DOHH2 (cell line): ENCODE measurements at regions not wholly inside any gene's neighbourhood (a gene's known extent, or its start where the extent isn't known, plus 50 kb on each side); places are given as distances from the start of the nearest gene placed in this dataset.

Source experiments
- H3F3A ChIP-seq: fragments of 200-600 bp; sonication (generic), shearing (Covaris generic); 2 replicates; pipeline ENCODE4 v1.6.0; 2016; ENCODE audit warnings: antibody characterized with exemption, mild to moderate bottlenecking; ENCODE audit not compliant: control insufficient read depth, insufficient read depth
- H3K27ac ChIP-seq: fragments of 200-600 bp; sonication (generic); 2 replicates; pipeline ENCODE4 v1.5.1; 2014; ENCODE audit warnings: low read depth, mild to moderate bottlenecking, low read length, moderate library complexity
- H3K27me3 ChIP-seq: fragments of 200-600 bp; sonication (generic); 2 replicates; pipeline ENCODE4 v1.6.1; 2014; ENCODE audit warnings: mild to moderate bottlenecking, low read length, mixed read lengths; ENCODE audit not compliant: control insufficient read depth
- H3K36me3 ChIP-seq: fragments of 200-600 bp; sonication (generic); 2 replicates; pipeline ENCODE4 v1.6.1; 2014; ENCODE audit warnings: mild to moderate bottlenecking, low read length, moderate library complexity, mixed read lengths; ENCODE audit not compliant: control insufficient read depth
- H3K4me1 ChIP-seq: fragments of 200-600 bp; sonication (generic); 2 replicates; pipeline ENCODE4 v1.6.1; 2014; ENCODE audit warnings: mild to moderate bottlenecking, low read length, mixed read lengths; ENCODE audit not compliant: control insufficient read depth
- H3K4me2 ChIP-seq: fragments of 200-600 bp; sonication (generic); 2 replicates; pipeline ENCODE4 v1.6.0; 2014; ENCODE audit warnings: mild to moderate bottlenecking, low read length, moderate library complexity
- H3K4me3 ChIP-seq: fragments of 200-600 bp; sonication (generic); 2 replicates; pipeline ENCODE4 v1.5.1; 2014; ENCODE audit warnings: mild to moderate bottlenecking, low read length, mixed read lengths
- H3K79me2 ChIP-seq: fragments of 200-600 bp; sonication (generic); 2 replicates; pipeline ENCODE4 v1.6.1; 2014; ENCODE audit warnings: mild to moderate bottlenecking, low read length, mixed read lengths; ENCODE audit not compliant: control insufficient read depth
- H3K9me2 ChIP-seq: fragments of 200-600 bp; sonication (generic); replicated peaks from 2 replicates; pipeline ENCODE4 v1.6.1; 2014; ENCODE audit warnings: mild to moderate bottlenecking, low read length, mixed read lengths; ENCODE audit not compliant: control insufficient read depth
- H3K9me3 ChIP-seq: fragments of 200-600 bp; sonication (generic); 2 replicates; pipeline ENCODE4 v1.6.1; 2014; ENCODE audit warnings: antibody characterized with exemption, low read length, mixed read lengths; ENCODE audit not compliant: control insufficient read depth, insufficient read depth
- H4K20me1 ChIP-seq: fragments of 200-600 bp; sonication (generic); 2 replicates; pipeline ENCODE4 v1.6.0; 2014; ENCODE audit warnings: low read depth, mild to moderate bottlenecking, antibody characterized with exemption, low read length, moderate library complexity; ENCODE audit not compliant: control insufficient read depth, insufficient read depth
- EZH2phosphoT487 ChIP-seq: fragments of 200-600 bp; sonication (generic); IDR thresholded peaks from 2 replicates; pipeline ENCODE4 v1.6.1; 2017; ENCODE audit warnings: borderline replicate concordance, mild to moderate bottlenecking, antibody characterized with exemption, low read length, moderate library complexity, mixed read lengths
- TF ChIP-seq, protein P1 (sequence below): fragments of 200-600 bp; sonication (generic); IDR thresholded peaks from one replicate; pipeline ENCODE4 v1.5.1; 2014; ENCODE audit warnings: antibody characterized with exemption, mild to moderate bottlenecking, low read depth, low read length; ENCODE audit not compliant: poor library complexity, severe bottlenecking

DNA sequence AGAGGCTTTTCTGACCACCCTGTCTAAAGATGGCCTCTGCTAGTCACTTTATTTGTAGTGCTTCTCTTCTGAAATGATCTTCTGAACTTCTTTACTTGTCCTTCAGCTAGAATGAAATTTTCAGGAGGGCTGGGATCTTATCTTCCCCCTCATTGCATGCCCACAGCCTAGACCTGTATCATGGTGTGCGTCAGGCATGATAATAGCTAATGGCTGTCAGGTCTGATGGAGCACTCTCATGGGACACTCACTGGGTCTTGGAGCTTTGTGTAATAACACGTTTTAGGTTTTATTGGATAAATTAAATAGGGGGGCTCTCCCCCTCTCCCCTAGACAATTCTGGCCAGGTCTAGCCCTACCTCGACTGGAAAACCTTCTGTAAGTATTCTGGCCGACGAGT is 97.1 kb upstream of the NRXN3 start:
- no peak overlapping the region for H3K27ac ChIP-seq
- H3K4me3 ChIP-seq: no peak overlapping the region
- H4K20me1 ChIP-seq: no peaks in the 10 kb centered on the region
- TF ChIP-seq, protein P1, sequence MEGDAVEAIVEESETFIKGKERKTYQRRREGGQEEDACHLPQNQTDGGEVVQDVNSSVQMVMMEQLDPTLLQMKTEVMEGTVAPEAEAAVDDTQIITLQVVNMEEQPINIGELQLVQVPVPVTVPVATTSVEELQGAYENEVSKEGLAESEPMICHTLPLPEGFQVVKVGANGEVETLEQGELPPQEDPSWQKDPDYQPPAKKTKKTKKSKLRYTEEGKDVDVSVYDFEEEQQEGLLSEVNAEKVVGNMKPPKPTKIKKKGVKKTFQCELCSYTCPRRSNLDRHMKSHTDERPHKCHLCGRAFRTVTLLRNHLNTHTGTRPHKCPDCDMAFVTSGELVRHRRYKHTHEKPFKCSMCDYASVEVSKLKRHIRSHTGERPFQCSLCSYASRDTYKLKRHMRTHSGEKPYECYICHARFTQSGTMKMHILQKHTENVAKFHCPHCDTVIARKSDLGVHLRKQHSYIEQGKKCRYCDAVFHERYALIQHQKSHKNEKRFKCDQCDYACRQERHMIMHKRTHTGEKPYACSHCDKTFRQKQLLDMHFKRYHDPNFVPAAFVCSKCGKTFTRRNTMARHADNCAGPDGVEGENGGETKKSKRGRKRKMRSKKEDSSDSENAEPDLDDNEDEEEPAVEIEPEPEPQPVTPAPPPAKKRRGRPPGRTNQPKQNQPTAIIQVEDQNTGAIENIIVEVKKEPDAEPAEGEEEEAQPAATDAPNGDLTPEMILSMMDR: no peak
- no peak for TF ChIP-seq EZH2phosphoT487
- no peaks in the 10 kb centered on the region for H3F3A ChIP-seq
- H3K4me2 ChIP-seq: no peak overlapping the region
- H3K4me1 ChIP-seq: no peaks in the 10 kb centered on the region
- H3K79me2 ChIP-seq: no peaks in the 10 kb centered on the region
- no peaks in the 10 kb centered on the region for H3K9me2 ChIP-seq
- H3K27me3 ChIP-seq: no peaks in the 10 kb centered on the region
- no peaks in the 10 kb centered on the region for H3K9me3 ChIP-seq
- H3K36me3 ChIP-seq: no peaks in the 10 kb centered on the region

DNA sequence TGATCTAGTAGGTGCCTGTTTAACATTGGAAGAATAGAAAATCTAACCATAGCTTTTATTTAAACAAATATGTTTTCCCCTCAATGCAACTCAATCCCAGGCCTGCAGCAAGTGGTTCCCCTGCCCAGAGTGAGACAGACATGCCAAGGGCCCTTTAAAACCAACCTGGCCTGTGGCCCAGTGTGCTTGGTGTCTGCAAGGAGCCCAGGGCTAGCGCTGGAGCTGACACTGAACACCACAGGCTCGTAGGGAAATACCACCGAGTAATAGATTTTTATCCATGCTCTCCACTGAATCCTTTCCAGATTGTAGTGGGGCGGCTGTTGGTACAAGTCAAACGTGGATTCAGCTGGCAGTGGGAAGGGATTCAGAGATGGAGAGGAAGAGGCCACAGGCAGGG is 95.6 kb upstream of the NRXN3 start:
- Histone ChIP-seq H3K9me3 (no peaks in the 10 kb centered on the region), H3K79me2 (no peaks in the 10 kb centered on the region), H3K4me1 (no peaks in the 10 kb centered on the region), H4K20me1 (no peaks in the 10 kb centered on the region), H3K27ac (no peak overlapping the region), H3K9me2 (no peaks in the 10 kb centered on the region), H3F3A (no peaks in the 10 kb centered on the region), H3K4me3 (no peak overlapping the region), H3K4me2 (no peak overlapping the region), H3K27me3 (no peaks in the 10 kb centered on the region), H3K36me3 (no peaks in the 10 kb centered on the region)
- TF ChIP-seq, protein P1: no peak
- no peak for TF ChIP-seq EZH2phosphoT487

DNA sequence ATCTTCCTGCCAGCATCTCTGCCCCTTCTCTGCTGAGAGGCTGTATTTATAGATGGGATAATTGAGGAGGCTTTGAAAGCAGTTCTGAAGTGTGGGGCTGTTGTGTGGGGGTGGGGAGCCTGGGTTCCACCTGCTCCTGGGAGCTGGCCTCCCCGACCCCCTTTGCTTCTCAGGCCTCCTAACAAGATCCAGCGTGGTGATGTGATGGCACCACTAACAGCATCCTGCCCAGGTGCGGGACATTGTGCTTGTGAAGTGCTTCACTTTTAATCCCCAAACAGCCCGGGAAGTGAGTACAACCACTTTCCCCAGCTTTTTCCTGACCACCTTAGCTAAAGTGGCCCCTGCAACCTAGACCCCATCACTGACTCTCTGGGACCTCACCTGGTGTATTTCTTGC is 95.1 kb upstream of the NRXN3 start:
- no peak overlapping the region for H3K4me3 ChIP-seq
- H3F3A ChIP-seq: no peaks in the 10 kb centered on the region
- H3K79me2 ChIP-seq: no peaks in the 10 kb centered on the region
- H3K9me2 ChIP-seq: no peaks in the 10 kb centered on the region
- H3K27ac ChIP-seq: no peak overlapping the region
- H3K36me3 ChIP-seq: no peaks in the 10 kb centered on the region
- no peak for TF ChIP-seq EZH2phosphoT487
- TF ChIP-seq, protein P1: no peak
- H3K4me2 ChIP-seq: no peak overlapping the region
- H3K27me3 ChIP-seq: no peaks in the 10 kb centered on the region
- H4K20me1 ChIP-seq: no peaks in the 10 kb centered on the region
- no peaks in the 10 kb centered on the region for H3K4me1 ChIP-seq
- no peaks in the 10 kb centered on the region for H3K9me3 ChIP-seq
